ENCODE measurements at regions not wholly inside any gene's neighbourhood (a gene's known extent, or its start where the extent isn't known, plus 50 kb on each side); places are given as distances from the start of the nearest gene placed in this dataset.
"Not testable (repeated sequence)": the region's sequence is repeated elsewhere in the genome, so short reads cannot be mapped to it uniquely, and the experiment has no call there.

DNA sequence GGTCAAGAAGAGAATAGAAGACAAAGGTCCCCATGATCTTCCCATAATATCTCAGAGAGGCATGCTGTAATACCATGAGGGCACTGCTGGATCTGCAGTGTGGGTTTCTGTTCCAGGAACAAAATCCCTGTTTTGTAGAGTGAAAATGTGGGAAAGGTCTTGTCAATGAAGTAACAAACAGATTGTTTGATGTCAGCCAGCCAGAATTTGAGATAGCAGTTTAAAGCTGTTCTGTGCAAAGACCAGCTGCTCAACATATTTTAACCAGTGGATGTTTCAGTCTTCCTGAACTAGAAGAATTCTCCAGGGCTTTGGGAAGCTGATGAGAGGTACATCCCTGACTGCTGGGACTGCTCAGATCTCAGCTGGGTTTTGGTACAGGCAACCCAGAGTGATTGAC lies 1012.5 kb downstream of the DNAJB9 start:
- no peak overlapping the region for H3K27ac ChIP-seq (replicated peaks)
- no peaks in the 10 kb centered on the region for H3K27me3 ChIP-seq (ENCODE audit: insufficient read depth, poor library complexity, severe bottlenecking)

DNA sequence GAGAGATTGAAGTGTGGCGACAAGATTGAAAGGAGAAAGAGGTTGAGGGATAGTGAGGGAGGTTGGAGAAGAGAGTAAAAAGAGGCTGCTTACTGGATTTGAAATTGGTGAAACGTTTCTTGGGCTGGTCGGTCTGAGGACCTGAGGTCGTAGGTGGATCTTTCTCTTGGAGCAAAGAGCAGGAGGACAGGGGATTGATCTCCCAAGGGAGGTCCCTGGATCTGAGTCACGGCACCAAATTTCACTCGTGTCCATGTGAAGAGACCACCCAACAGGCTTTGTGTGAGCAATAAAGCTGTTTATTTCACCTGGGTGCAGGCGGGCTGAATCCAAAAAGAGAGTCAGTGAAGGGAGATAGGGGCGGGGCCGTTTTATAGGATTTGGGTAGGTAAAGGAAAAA lies 1027.3 kb downstream of the DNAJB9 start:
- not testable (repeated sequence) for H3K4me3 ChIP-seq (replicated peaks; ENCODE audit: insufficient read depth, low read length); H3K27me3 ChIP-seq (ENCODE audit: insufficient read depth, poor library complexity, severe bottlenecking); DNase-seq (ENCODE audit: low read depth in 1 of 2, low spot score in 1 of 2); H3K27ac ChIP-seq (replicated peaks)

More for the DNA sequence above, 1012.5 kb downstream of the DNAJB9 start:
- no peak for DNase-seq (ENCODE audit: low read depth in 1 of 2, low spot score in 1 of 2)
- no peak overlapping the region for H3K4me3 ChIP-seq (replicated peaks; ENCODE audit: insufficient read depth, low read length)
- TF ChIP-seq, protein P1, sequence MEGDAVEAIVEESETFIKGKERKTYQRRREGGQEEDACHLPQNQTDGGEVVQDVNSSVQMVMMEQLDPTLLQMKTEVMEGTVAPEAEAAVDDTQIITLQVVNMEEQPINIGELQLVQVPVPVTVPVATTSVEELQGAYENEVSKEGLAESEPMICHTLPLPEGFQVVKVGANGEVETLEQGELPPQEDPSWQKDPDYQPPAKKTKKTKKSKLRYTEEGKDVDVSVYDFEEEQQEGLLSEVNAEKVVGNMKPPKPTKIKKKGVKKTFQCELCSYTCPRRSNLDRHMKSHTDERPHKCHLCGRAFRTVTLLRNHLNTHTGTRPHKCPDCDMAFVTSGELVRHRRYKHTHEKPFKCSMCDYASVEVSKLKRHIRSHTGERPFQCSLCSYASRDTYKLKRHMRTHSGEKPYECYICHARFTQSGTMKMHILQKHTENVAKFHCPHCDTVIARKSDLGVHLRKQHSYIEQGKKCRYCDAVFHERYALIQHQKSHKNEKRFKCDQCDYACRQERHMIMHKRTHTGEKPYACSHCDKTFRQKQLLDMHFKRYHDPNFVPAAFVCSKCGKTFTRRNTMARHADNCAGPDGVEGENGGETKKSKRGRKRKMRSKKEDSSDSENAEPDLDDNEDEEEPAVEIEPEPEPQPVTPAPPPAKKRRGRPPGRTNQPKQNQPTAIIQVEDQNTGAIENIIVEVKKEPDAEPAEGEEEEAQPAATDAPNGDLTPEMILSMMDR (IDR thresholded peaks at IDR 0.05; ENCODE audit: insufficient read depth, low read length), result no peak
- TF ChIP-seq GABPA (IDR thresholded peaks at IDR 0.05; ENCODE audit: low read depth) (no peak), SPI1 (IDR thresholded peaks at IDR 0.05; ENCODE audit: borderline replicate concordance, low read depth) (no peak), POLR2AphosphoS5 (IDR thresholded peaks at IDR 0.05; ENCODE audit: low read depth) (no peak)
- TF ChIP-seq, protein P2, sequence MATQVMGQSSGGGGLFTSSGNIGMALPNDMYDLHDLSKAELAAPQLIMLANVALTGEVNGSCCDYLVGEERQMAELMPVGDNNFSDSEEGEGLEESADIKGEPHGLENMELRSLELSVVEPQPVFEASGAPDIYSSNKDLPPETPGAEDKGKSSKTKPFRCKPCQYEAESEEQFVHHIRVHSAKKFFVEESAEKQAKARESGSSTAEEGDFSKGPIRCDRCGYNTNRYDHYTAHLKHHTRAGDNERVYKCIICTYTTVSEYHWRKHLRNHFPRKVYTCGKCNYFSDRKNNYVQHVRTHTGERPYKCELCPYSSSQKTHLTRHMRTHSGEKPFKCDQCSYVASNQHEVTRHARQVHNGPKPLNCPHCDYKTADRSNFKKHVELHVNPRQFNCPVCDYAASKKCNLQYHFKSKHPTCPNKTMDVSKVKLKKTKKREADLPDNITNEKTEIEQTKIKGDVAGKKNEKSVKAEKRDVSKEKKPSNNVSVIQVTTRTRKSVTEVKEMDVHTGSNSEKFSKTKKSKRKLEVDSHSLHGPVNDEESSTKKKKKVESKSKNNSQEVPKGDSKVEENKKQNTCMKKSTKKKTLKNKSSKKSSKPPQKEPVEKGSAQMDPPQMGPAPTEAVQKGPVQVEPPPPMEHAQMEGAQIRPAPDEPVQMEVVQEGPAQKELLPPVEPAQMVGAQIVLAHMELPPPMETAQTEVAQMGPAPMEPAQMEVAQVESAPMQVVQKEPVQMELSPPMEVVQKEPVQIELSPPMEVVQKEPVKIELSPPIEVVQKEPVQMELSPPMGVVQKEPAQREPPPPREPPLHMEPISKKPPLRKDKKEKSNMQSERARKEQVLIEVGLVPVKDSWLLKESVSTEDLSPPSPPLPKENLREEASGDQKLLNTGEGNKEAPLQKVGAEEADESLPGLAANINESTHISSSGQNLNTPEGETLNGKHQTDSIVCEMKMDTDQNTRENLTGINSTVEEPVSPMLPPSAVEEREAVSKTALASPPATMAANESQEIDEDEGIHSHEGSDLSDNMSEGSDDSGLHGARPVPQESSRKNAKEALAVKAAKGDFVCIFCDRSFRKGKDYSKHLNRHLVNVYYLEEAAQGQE (IDR thresholded peaks at IDR 0.05; ENCODE audit: insufficient replicate concordance, low read depth), result no peak

DNA sequence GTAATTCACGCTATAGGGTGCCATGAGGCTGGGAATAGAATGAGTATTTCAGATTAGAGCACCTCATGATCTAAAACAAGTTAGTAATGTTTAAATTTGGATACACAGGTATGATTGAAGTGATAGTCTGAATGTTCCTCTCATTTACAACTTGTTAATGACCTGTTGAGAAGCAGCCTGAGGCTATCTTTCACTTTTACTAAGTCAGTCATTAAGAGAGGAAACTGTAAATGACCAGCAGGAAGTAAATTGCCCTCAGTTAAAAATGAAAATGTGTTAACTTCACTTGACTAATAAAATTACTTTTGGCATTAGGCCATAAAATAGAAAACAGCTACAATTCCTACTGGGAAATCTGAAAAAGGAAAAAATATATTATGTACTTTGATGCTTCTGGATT lies 1042.0 kb downstream of the DNAJB9 start:
- no peaks in the 10 kb centered on the region for H3K27me3 ChIP-seq (ENCODE audit: insufficient read depth, poor library complexity, severe bottlenecking)
- no peak overlapping the region for H3K27ac ChIP-seq (replicated peaks)
- no peak for DNase-seq (ENCODE audit: low read depth in 1 of 2, low spot score in 1 of 2)
- H3K4me3 ChIP-seq (replicated peaks; ENCODE audit: insufficient read depth, low read length), result no peak overlapping the region
- no peak for TF ChIP-seq GABPA (IDR thresholded peaks at IDR 0.05; ENCODE audit: low read depth)
- TF ChIP-seq, protein P1 (IDR thresholded peaks at IDR 0.05; ENCODE audit: insufficient read depth, low read length), result no peak
- TF ChIP-seq SPI1 (IDR thresholded peaks at IDR 0.05; ENCODE audit: borderline replicate concordance, low read depth), result no peak
- TF ChIP-seq POLR2AphosphoS5 (IDR thresholded peaks at IDR 0.05; ENCODE audit: low read depth), result no peak
- TF ChIP-seq, protein P2 (IDR thresholded peaks at IDR 0.05; ENCODE audit: insufficient replicate concordance, low read depth), result no peak

DNA sequence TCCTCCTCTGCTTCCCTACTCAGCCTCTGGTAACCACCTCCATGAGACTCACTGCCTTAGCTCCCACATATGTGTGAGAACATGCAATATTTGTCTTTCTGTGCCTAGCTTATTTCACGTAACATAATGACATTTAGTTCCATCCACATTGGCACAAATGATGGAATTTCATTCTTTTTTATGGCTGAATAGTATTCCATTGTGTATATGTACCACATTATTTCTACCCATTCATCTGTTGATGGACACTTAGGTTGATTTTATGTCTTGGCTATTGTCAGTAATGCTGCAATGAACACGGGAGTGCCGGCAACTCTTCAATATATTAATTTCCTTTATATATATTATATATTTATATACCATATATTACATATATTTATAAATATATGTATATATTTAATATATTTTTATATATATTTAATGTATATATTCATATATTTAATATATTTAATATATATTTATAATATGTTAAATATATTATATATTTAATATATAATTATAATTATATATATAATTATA lies 1046.9 kb downstream of the DNAJB9 start:
- Histone ChIP-seq H3K27ac (replicated peaks) (no peak overlapping the region), H3K27me3 (ENCODE audit: insufficient read depth, poor library complexity, severe bottlenecking) (no peaks in the 10 kb centered on the region), H3K4me3 (replicated peaks; ENCODE audit: insufficient read depth, low read length) (no peak overlapping the region)
- DNase-seq (ENCODE audit: low read depth in 1 of 2, low spot score in 1 of 2), result no peak
- no peak for TF ChIP-seq GABPA (IDR thresholded peaks at IDR 0.05; ENCODE audit: low read depth)
- TF ChIP-seq, protein P2 (IDR thresholded peaks at IDR 0.05; ENCODE audit: insufficient replicate concordance, low read depth), result no peak
- TF ChIP-seq, protein P1 (IDR thresholded peaks at IDR 0.05; ENCODE audit: insufficient read depth, low read length), result no peak

Data from HL-60 (cell line).